ENCODE measurements at regions not wholly inside any gene's neighbourhood (a gene's known extent, or its start where the extent isn't known, plus 50 kb on each side); places are given as distances from the start of the nearest gene placed in this dataset.

DNA sequence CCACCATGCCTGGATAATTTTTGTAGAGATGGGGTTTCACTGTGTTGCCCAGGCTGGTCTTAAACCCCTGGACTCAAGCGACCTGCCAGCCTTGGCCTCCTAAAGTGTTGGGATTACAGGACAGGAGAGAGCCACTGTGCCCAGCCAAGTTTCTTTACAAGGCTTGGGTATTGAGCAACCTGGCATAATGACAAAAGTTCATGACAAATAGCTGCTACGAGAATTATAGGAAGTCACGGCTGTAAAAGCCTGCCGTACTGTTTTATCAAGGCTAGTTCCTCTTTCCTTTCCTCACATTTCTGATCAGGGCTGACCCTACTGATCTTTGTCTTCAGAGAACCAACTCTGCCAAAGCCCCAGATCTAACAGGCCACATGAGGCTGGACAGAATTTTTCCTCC, 490.4 kb upstream of the SPRED2 start:
- H3K4me1 Mint-ChIP-seq, result peaks cover 10% of the 10 kb centered on the region
- H3K4me3 Mint-ChIP-seq, result no peak overlapping the region
- H3K36me3 Mint-ChIP-seq (ENCODE audit: low read depth), result peaks cover 3% of the 10 kb centered on the region
- peaks cover 7% of the 10 kb centered on the region for H3K9me3 Mint-ChIP-seq
- no peak overlapping the region for H3K27ac Mint-ChIP-seq (ENCODE audit: unreplicated experiment)
- H3K27me3 Mint-ChIP-seq (ENCODE audit: low read depth), result no peaks in the 10 kb centered on the region
- no peak for DNase-seq (ENCODE audit: low read depth, low spot score)
- TF ChIP-seq, protein P1, sequence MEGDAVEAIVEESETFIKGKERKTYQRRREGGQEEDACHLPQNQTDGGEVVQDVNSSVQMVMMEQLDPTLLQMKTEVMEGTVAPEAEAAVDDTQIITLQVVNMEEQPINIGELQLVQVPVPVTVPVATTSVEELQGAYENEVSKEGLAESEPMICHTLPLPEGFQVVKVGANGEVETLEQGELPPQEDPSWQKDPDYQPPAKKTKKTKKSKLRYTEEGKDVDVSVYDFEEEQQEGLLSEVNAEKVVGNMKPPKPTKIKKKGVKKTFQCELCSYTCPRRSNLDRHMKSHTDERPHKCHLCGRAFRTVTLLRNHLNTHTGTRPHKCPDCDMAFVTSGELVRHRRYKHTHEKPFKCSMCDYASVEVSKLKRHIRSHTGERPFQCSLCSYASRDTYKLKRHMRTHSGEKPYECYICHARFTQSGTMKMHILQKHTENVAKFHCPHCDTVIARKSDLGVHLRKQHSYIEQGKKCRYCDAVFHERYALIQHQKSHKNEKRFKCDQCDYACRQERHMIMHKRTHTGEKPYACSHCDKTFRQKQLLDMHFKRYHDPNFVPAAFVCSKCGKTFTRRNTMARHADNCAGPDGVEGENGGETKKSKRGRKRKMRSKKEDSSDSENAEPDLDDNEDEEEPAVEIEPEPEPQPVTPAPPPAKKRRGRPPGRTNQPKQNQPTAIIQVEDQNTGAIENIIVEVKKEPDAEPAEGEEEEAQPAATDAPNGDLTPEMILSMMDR (conservative IDR thresholded peaks at IDR 0.05), result no peak

DNA sequence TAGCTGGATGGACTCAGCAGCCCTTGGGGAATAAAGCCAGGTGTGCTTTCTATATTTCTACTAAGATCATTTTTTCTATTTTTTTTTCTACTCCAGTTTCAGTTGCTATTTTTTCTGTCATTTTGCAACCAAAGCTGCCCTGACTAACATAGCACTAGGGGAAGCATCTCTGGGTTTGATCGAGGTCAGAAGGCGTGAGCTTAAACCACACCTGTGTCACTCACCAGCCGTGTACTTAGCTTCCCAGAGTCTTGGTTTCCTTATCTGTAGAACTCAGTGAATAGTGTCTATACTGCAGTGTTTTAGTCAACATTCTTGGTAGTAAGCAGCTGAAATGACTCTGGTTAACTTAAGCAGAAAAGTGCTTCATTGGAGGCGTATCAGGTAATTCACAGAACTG, 489.6 kb upstream of the SPRED2 start:
- Mint-ChIP-seq H3K9me3 (peaks cover 7% of the 10 kb centered on the region), H3K27me3 (ENCODE audit: low read depth) (no peaks in the 10 kb centered on the region), H3K36me3 (ENCODE audit: low read depth) (peaks cover under 1% of the 10 kb centered on the region), H3K4me1 (peaks cover 10% of the 10 kb centered on the region), H3K27ac (ENCODE audit: unreplicated experiment) (no peak overlapping the region), H3K4me3 (no peak overlapping the region)
- DNase-seq (ENCODE audit: low read depth, low spot score), result no peak
- TF ChIP-seq, protein P1 (conservative IDR thresholded peaks at IDR 0.05), result no peak

DNA sequence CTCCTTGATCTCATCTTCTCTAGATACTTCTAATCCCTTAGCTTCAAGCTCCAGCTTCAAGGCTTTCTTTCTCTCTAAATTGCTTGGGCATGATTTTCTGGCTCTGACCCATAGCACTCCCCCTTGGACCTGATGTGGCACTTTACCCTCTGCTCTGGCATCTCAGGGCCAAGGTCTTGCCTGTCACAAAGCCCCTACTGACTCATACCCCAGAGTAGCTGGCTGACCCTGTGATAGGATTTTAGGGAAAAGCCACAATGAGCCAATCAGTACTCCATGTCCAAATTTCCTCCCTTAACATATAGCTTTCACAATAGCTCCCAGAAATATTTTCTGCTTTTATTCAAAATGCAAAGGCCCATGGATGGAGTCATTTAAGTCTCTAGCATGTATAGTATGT, 488.7 kb upstream of the SPRED2 start:
- Mint-ChIP-seq H3K4me1 (peaks cover 10% of the 10 kb centered on the region), H3K4me3 (no peak overlapping the region), H3K27me3 (ENCODE audit: low read depth) (no peaks in the 10 kb centered on the region), H3K36me3 (ENCODE audit: low read depth) (no peaks in the 10 kb centered on the region), H3K9me3 (peaks cover 7% of the 10 kb centered on the region), H3K27ac (ENCODE audit: unreplicated experiment) (no peak overlapping the region)
- TF ChIP-seq, protein P1 (conservative IDR thresholded peaks at IDR 0.05), result no peak
- DNase-seq (ENCODE audit: low read depth, low spot score), result no peak

GRCh38 chr2:65920659-65921058, 488.3 kb upstream of the SPRED2 start:
- Mint-ChIP-seq H3K4me3 (no peak overlapping the region), H3K36me3 (ENCODE audit: low read depth) (no peaks in the 10 kb centered on the region), H3K27ac (ENCODE audit: unreplicated experiment) (no peak overlapping the region), H3K4me1 (peaks cover 10% of the 10 kb centered on the region), H3K9me3 (peaks cover 7% of the 10 kb centered on the region), H3K27me3 (ENCODE audit: low read depth) (no peaks in the 10 kb centered on the region)
- DNase-seq (ENCODE audit: low read depth, low spot score), result no peak
- TF ChIP-seq, protein P1 (conservative IDR thresholded peaks at IDR 0.05), result no peak

DNA sequence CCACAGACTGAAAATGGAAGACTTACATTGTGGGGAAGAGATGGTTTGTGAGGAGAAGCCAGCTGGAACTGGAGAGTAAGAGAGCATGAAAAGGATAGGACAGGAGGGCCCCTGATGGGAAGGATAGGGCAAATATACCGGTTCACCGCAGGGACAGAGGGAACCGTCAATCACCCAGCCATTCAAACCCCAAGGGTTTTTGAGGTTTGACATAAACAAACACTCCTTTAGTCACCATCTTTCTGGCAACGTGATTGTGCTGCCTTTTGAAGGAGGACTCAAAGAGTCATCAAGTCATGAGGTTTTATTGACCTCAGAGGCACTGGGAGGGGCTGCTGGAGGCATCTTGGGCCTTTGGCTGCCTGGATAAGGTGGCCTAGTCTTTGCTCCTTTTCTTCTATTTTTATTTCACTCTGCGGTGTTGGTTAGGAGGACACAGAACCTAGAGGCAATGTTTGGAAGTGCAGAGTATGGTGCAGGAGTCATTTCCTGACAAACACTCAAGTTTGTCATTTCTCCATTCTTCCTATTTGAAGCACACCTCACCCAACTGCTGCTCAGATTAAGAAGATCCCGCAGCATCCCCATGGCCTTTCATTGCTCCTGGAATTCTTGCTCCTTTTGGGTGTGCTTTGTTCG, 487.3 kb upstream of the SPRED2 start:
- Mint-ChIP-seq H3K4me3 (no peak overlapping the region), H3K4me1 (peaks cover 10% of the 10 kb centered on the region), H3K36me3 (ENCODE audit: low read depth) (no peaks in the 10 kb centered on the region), H3K9me3 (peaks cover 4% of the 10 kb centered on the region), H3K27me3 (ENCODE audit: low read depth) (no peaks in the 10 kb centered on the region), H3K27ac (ENCODE audit: unreplicated experiment) (peak overlapping the region; percentile 78)
- DNase-seq (ENCODE audit: low read depth, low spot score), result no peak
- TF ChIP-seq, protein P1 (conservative IDR thresholded peaks at IDR 0.05), result peak; percentile 48

All from neural crest cell (in vitro differentiated cells).